ENCODE measurements at regions not wholly inside any gene's neighbourhood (a gene's known extent, or its start where the extent isn't known, plus 50 kb on each side); places are given as distances from the start of the nearest gene placed in this dataset.

GRCh38 chr4:151960449-151961230 lies 199.8 kb upstream of the GATB start:
- no peak for DNase-seq

DNA sequence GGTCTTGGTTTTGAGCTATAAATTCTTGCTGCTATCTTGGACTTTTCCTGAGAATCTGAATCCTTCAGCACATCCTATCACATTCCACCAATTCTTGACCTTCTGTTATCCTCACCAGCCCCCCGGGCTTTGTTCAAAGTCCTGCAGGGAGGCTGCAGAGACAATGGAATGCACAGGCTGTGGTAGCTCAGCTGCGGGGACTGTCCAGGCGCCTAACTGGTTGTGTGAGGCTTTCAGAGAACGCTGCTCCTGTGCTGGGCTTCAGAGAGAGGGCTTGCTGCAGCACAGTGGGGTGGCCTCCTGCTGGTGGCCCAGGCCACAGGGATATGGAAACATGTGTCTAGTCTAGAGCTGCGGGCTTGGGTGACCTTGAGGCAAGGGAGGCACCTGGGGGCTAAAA lies 196.3 kb upstream of the GATB start:
- DNase-seq = no peak

DNA sequence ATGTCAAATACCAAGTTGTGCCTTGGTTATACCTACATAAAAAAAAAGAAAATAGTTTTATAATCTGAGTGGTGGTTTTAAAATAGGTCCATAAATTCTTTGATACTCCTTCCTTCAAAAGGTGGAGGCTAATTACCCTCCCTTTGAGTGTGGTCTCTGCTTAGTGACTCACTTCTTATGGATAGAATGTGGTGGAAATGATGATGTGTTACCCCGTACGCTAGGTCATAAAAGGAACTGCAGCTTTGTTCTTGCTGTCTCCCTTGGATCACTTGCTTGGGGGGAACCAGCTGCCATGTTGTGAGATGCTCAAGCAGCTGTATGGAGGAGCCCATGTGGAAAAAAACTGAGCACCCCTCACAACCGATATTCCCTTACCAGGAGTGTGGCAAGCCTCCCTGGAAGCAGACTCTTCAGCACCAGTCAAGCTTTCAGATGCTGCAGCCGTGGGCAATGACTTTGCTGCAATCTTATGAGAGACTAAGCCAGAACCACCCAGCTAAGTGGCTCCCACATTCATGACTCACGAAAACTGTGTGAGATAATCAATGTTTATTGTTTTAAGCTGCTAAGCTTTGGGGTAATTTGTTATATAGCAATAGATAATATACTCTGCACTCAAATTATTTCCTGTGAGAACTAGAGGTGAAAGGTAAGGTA lies 195.0 kb upstream of the GATB start:
- DNase-seq = no peak

DNA sequence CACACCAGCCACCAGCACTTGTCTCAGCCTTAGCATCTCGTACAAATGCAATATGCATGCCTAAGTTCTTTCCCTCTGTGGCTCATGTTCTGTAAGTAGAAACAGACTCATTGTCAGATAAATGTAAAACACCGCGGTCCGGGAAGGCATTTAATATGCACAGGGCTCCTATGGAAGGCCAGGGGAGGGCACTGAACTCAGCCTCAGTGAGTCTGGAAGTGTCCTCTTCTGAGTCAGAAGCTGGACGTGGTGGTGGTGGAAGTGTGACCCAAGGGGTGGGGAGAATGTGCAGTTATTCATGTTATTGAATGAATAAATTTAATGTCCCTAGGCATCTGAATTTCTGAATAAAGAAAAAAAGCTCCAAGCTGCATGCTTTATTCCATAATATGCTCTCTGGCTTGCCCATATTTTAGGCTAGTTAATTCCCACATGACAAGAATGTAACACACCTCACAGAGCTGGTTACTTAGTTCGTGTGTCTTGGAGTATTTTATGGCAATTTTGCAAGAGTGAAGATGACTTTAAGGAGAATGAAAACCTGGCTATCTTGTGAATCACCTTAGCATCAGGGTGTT lies 193.1 kb upstream of the GATB start:
- no peak for DNase-seq

DNA sequence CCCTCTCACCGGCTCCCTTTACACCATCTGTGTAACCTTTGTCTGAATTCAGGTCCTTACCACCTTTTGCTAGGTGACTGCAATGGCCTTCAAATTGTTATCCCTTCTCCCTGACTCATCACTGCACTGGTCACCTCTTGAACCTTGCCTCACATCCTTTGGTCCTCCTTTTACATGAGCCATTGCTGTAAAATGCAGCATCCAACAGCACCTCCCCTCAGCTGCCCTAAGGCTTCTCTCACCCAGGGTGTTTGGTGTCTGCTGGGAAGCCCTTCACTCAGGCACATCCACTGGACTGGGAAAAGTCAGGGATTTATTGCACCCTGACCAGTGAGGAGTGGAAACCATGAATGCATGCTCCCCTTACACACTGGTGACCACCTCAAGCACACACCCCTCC lies 192.5 kb upstream of the GATB start:
- DNase-seq = no peak

DNA sequence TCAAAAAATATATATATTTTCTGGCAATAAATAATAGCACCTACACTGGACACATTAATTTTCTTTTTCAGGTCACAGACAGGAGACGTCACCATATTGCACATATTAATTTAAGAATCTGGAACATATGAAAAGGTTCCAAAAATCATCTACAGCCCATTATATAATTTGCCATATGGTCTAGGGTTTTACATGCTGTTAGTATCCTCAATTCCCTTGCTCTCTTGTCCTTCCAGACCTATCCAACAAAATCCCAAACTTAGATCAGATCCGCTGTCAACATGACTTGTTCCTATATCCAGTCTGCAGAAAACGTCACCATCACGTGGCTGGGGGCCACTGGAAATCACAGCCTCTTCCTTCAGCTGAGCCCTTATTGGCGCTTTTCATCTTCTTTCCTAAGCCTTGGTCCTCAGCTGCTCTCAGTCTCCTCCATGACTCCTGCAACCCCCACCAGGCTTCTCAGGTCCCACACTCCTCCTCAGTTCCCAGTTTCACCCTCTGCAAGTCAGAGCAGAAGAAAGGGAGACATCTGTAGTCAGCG lies 192.0 kb upstream of the GATB start:
- no peak for DNase-seq

DNA sequence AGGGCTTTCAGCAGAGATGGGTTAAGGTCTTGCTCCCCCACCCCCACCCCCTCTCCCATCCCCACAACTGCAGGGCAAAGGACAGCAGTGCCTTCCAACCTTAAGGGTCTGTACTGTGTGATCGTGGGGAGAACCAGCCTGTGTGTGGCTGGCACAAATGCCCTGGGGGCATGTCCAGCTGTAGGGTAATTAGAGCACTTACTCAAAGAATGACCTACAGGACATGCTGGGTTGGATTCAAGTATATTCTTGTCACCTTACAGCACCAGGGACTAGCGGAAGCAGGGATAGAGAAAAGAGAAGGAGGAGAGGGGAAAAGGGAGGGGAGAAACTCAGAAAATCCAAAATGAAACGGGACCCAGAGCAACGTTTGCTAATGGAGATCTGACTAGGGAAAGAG lies 191.3 kb upstream of the GATB start:
- no peak for DNase-seq

- no peak for DNase-seq
These were observed 190.9 kb upstream of the GATB start for GRCh38 chr4:151951671-151952050.

GRCh38 chr4:151950993-151951670 lies 190.3 kb upstream of the GATB start:
- DNase-seq = no peak

DNA sequence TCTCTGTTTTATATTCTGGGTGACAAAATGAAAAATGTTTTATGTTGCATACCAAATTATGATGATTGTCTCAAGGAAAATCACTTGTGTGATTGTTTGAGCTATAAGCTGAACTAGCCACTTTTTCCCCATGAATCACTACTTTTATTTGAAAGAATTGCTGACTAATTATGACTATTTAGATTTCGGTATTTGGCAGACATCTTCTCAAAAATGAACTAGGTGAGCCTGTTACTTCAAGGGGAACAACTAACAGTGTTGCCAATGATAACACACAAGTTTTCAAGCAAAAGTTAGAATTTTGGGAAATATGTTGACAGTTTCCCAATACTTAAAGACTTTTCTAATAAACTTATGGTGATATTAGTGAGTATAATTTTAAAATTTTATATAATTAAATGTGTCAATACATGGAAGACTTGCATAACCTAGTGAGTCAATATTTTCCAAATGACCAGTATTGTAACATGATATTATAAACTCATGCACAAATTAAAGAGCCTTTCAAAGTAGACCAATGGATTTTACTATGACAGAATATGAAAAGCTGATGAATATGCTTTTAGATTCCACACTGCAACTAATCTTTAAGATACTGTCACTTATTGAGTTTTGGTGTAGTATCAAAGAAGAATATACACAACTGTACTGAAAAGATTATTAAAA lies 187.7 kb upstream of the GATB start:
- no peak for DNase-seq

GRCh38 chr4:151946718-151947117 lies 185.9 kb upstream of the GATB start:
- no peak for DNase-seq

DNA sequence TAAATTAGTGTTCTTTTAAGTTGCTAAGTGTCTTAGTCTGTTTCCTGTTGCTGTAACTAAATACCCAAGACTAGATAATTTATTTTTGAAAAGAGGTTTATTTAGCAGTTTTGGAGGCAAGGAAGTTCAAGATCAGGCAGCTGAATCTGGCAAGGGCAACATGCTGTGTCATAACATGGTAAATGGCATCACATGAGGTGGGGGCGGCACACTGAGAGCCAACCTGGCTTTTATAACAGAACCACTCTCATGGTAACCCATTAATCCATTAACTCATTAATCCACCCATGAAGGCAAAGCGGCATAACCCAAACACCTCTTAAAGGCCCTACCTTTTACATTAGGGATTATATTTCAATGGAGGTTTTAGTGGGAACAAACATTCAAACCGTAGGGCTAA lies 182.2 kb upstream of the GATB start:
- DNase-seq = no peak

DNA sequence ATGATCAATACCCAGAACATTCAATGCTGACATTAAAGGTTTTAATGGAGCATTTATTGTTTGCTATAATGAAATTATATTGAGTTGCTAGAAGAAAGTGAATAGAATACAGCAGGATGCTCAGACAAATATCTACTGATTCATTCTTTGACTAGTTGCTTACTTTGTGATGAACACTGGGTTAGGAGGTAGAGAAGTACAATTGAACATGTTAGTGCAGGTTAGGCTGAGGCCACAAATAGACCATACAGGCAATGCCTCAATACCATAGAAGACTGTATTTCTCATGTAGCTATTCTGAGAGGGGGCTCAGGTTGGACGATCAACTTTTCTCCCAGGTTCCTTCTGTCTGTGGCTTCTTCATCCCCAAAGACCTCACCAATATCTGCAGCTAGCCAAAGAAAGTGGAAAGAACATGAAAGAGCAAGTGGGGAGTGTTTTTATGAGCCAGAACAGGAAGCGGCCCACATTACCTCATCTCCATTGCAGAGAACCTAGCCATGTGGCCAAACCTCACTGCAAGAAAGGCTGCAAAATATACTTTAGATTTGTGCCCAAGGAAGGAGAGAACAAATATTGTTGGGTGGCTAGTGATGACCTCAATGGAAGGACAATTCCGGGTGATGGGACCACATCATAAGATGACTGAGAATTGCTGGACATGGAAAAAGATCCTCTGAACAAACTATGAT lies 180.3 kb upstream of the GATB start:
- DNase-seq = no peak

- DNase-seq = no peak
These were observed 179.5 kb upstream of the GATB start for GRCh38 chr4:151940291-151940690.

DNA sequence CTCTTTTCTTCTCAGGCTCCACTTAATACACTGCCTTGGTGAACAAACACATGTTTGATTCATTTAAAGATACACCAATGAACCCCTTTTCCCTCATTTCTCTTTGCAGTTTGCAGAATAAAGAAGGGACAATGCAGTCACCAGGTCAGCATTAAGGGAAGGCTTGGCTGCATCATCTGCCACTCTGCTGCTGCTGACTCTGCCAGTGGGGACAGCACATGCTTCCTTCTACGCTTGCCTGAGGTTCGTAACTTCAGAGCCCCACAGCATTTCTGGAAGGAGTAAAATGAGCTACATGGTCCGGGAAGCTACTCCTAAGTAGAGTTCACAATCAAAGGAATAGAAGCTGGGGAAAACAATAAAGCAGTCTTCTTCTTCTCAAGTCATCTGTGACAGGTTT lies 178.9 kb upstream of the GATB start:
- no peak for DNase-seq

DNA sequence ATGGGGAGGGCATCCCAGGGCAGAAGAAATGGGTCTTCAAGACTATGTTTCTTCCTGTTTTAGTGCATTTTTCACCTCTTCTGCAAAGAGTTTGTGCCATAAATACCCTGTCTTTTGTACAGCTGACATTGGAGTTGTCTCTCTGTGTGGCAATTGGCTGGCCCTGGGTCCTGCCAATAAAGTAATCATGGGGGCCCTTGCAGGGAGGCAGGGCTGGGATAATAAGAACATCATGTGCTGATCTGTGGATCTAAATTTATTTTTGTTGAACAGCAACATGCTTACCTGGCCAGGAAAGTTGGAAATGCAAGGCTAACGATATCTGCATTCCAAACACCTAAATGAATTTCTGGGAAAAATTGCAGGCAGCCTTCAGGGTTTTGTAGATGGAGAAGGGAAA lies 174.6 kb upstream of the GATB start:
- DNase-seq = no peak

DNA sequence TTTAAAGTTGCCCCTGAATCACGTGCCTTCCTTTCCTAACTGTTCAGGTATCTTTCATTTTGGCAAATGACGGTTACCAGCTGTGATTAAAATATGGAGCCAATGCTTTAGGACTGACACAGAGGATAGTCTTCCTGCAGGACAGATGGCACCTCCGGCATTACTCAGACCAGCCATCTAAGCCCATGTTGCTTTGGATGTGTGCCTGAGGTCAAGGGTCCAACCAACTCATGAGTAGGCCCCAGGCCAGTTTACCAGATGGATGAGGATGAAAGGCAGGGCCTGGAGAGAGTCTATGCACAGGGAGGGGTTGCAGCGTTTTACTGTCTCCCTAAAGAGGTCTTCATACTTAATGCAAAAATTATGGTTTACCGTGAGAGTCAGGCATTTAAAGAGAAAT lies 174.0 kb upstream of the GATB start:
- DNase-seq = no peak

- DNase-seq = no peak
These were observed 172.5 kb upstream of the GATB start for GRCh38 chr4:151933122-151933827.

GRCh38 chr4:151931563-151931962 lies 170.8 kb upstream of the GATB start:
- DNase-seq = no peak

GRCh38 chr4:151930372-151930771 lies 169.6 kb upstream of the GATB start:
- no peak for DNase-seq

DNA sequence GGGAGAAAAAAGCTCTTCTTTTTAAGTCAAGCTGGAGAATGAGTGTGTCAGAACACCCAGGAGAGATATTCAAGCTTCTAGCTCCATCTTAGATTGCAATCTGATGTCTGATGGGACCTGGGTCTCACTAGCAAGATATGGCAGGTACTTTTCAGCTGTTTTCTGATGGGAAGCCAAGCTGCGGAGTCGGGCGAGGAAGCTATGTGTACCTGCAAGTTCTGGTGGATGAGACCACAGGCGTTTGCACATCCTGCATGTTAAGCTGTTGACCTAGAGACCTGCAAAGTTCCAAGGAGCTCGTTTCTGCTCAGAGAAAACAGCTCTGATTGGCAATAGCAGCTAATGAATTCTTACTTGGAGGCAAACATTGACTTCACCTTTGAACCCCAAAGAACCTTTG lies 167.3 kb upstream of the GATB start:
- DNase-seq = no peak

GRCh38 chr4:151922811-151923210 lies 162.0 kb upstream of the GATB start:
- no peak for DNase-seq

Measured in activated naive CD4-positive, alpha-beta T cell (primary cell).